ENCODE measurements at regions not wholly inside any gene's neighbourhood (a gene's known extent, or its start where the extent isn't known, plus 50 kb on each side); places are given as distances from the start of the nearest gene placed in this dataset.

DNA sequence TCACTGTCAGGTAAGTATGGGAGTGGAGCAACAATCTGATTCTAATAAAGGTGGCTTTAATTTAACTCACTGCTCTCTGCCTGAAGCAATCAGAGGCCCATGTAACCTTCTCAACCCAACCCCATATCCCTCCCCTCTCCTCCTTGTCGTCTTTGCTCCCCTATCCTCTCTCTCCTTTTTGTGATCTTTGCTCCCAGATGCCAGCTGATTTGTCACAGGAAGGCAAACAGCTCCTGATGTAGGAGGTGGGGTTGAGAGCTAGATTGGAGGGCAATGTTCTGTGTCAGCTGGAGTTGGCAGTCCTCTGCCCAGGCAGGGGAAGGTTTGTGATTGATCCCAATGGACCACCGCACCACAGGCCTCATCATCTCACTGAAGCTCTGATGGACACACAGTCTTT, 101.4 kb upstream of the PIK3CG start:
- Mint-ChIP-seq H3K4me1 (peaks cover 5% of the 10 kb centered on the region), H3K9me3 (no peaks in the 10 kb centered on the region), H3K36me3 (ENCODE audit: low read depth) (no peaks in the 10 kb centered on the region), H3K27ac (no peak overlapping the region), H3K27me3 (ENCODE audit: insufficient read depth) (no peaks in the 10 kb centered on the region), H3K4me3 (no peak overlapping the region)
- H3K9ac ChIP-seq (ENCODE audit: extremely low read depth, low read length, poor library complexity, severe bottlenecking) = no peak overlapping the region
- 89% methylated on average over 2 of the region's 2 CpGs; no CpG with 5 or more reads in 1 of the 2 experiments for WGBS, 2 experiments (ENCODE audit: insufficient coverage in 1 of 2, insufficient read length in 1 of 2)
- H3K9me3 ChIP-seq (ENCODE audit: control insufficient read depth, low read length) = no peaks in the 10 kb centered on the region
- H3K4me1 ChIP-seq (ENCODE audit: control insufficient read depth, insufficient read depth, low read length) = no peaks in the 10 kb centered on the region
- DNase-seq = no peak
- TF ChIP-seq, protein P1, sequence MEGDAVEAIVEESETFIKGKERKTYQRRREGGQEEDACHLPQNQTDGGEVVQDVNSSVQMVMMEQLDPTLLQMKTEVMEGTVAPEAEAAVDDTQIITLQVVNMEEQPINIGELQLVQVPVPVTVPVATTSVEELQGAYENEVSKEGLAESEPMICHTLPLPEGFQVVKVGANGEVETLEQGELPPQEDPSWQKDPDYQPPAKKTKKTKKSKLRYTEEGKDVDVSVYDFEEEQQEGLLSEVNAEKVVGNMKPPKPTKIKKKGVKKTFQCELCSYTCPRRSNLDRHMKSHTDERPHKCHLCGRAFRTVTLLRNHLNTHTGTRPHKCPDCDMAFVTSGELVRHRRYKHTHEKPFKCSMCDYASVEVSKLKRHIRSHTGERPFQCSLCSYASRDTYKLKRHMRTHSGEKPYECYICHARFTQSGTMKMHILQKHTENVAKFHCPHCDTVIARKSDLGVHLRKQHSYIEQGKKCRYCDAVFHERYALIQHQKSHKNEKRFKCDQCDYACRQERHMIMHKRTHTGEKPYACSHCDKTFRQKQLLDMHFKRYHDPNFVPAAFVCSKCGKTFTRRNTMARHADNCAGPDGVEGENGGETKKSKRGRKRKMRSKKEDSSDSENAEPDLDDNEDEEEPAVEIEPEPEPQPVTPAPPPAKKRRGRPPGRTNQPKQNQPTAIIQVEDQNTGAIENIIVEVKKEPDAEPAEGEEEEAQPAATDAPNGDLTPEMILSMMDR (conservative IDR thresholded peaks at IDR 0.05) = no peak
- H3K4me3 ChIP-seq (ENCODE audit: low read length) = no peak overlapping the region
- no peak overlapping the region for H3K27ac ChIP-seq (ENCODE audit: low read depth, low read length)
- H3K36me3 ChIP-seq (ENCODE audit: control insufficient read depth, insufficient read depth, low read length) = no peaks in the 10 kb centered on the region
- H3K27me3 ChIP-seq (ENCODE audit: control insufficient read depth, insufficient read depth, low read length, poor library complexity, severe bottlenecking) = no peaks in the 10 kb centered on the region

DNA sequence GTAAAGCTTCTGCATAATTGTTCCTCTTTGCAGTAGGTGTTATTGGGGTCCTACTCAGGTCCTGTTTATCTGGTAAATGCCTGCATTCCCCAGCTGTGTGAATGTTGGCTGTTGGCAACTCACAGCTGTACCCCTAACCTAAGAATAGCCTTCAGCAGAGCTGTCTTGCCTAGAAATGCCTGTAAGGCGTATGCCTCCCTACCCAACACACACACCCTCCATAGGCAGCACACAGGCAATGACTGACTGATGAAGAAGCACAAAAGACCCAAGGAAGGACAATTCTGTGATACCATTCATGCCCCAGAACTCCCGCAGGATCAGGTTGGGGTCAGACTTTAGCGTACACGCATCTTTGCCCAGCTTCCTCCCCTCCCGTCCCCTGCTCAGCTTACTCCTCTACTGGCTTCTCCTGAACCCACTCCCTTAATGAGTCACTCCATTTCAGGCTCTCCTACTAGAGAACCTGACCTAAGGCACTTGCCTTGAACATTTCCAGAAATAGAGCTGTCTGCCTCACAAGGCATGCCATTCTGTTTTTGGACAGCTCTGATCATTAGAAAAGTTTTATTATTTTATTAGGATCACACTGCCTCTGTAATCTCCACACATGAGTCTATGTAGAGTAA, 99.2 kb upstream of the PIK3CG start:
- Mint-ChIP-seq H3K27ac (no peak overlapping the region), H3K27me3 (ENCODE audit: insufficient read depth) (no peaks in the 10 kb centered on the region), H3K9me3 (no peaks in the 10 kb centered on the region), H3K4me3 (no peak overlapping the region), H3K4me1 (no peaks in the 10 kb centered on the region), H3K36me3 (ENCODE audit: low read depth) (no peaks in the 10 kb centered on the region)
- TF ChIP-seq, protein P1 (conservative IDR thresholded peaks at IDR 0.05) = no peak
- Histone ChIP-seq H3K27ac (ENCODE audit: low read depth, low read length) (no peak overlapping the region), H3K9me3 (ENCODE audit: control insufficient read depth, low read length) (no peaks in the 10 kb centered on the region), H3K27me3 (ENCODE audit: control insufficient read depth, insufficient read depth, low read length, poor library complexity, severe bottlenecking) (no peaks in the 10 kb centered on the region), H3K36me3 (ENCODE audit: control insufficient read depth, insufficient read depth, low read length) (no peaks in the 10 kb centered on the region), H3K9ac (ENCODE audit: extremely low read depth, low read length, poor library complexity, severe bottlenecking) (no peak overlapping the region), H3K4me1 (ENCODE audit: control insufficient read depth, insufficient read depth, low read length) (no peaks in the 10 kb centered on the region), H3K4me3 (ENCODE audit: low read length) (no peak overlapping the region)
- 94 to 95% methylated on average over 4 to 5 of the region's 5 CpGs for WGBS, 2 experiments (ENCODE audit: insufficient coverage in 1 of 2, insufficient read length in 1 of 2)
- no peak for DNase-seq

DNA sequence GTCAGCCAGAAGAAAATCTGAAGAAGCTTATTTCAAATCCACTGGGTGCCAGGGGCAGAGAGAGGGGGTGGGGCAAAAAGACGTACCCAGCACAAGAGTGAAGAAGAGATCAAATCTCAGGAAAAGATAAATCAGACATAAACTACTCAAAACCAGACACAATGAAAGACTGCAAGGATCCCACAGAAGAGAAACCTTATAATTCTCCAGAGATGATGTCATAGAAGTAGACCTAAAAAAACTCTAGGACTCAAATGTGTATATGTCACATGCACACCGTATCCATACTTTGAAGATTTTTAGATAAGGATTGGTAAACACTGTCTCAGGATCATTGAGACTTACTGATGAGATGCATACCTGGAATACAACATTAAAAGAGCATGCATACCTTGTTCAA, 98.5 kb upstream of the PIK3CG start:
- TF ChIP-seq, protein P1 (conservative IDR thresholded peaks at IDR 0.05) = no peak
- Histone ChIP-seq H3K9me3 (ENCODE audit: control insufficient read depth, low read length) (no peaks in the 10 kb centered on the region), H3K27me3 (ENCODE audit: control insufficient read depth, insufficient read depth, low read length, poor library complexity, severe bottlenecking) (no peaks in the 10 kb centered on the region), H3K27ac (ENCODE audit: low read depth, low read length) (no peak overlapping the region), H3K9ac (ENCODE audit: extremely low read depth, low read length, poor library complexity, severe bottlenecking) (no peak overlapping the region), H3K4me3 (ENCODE audit: low read length) (no peak overlapping the region), H3K4me1 (ENCODE audit: control insufficient read depth, insufficient read depth, low read length) (no peaks in the 10 kb centered on the region), H3K36me3 (ENCODE audit: control insufficient read depth, insufficient read depth, low read length) (no peaks in the 10 kb centered on the region)
- no peaks in the 10 kb centered on the region for H3K27me3 Mint-ChIP-seq (ENCODE audit: insufficient read depth)
- no peaks in the 10 kb centered on the region for H3K36me3 Mint-ChIP-seq (ENCODE audit: low read depth)
- no peak for DNase-seq
- no peak overlapping the region for H3K4me3 Mint-ChIP-seq
- H3K9me3 Mint-ChIP-seq = no peaks in the 10 kb centered on the region
- WGBS, 2 experiments (ENCODE audit: insufficient coverage in 1 of 2, insufficient read length in 1 of 2) = 67 to 87% methylated on average over 1 to 2 of the region's 2 CpGs
- no peak overlapping the region for H3K27ac Mint-ChIP-seq
- H3K4me1 Mint-ChIP-seq = no peaks in the 10 kb centered on the region
